Neural cell (in vitro differentiated cells): ENCODE measurements at regions not wholly inside any gene's neighbourhood (a gene's known extent, or its start where the extent isn't known, plus 50 kb on each side); places are given as distances from the start of the nearest gene placed in this dataset.

Source experiments
- EP300 ChIP-seq: fragments of 450-650 bp; conservative IDR thresholded peaks from 2 replicates; pipeline ENCODE4 v1.6.1; 2014; ENCODE audit warnings: antibody characterized with exemption, mild to moderate bottlenecking, moderate library complexity; ENCODE audit not compliant: poor library complexity, severe bottlenecking
- MXI1 ChIP-seq: fragments of 450-650 bp; conservative IDR thresholded peaks from 2 replicates; pipeline ENCODE4 v1.6.1; 2014; ENCODE audit warnings: antibody characterized with exemption, mild to moderate bottlenecking; ENCODE audit not compliant: poor library complexity, severe bottlenecking
- RAD21 ChIP-seq: fragments of 450-650 bp; conservative IDR thresholded peaks from 2 replicates; pipeline ENCODE4 v1.6.1; 2014; ENCODE audit warnings: antibody characterized with exemption, mild to moderate bottlenecking, moderate library complexity
- TF ChIP-seq, protein P1 (sequence below): IDR thresholded peaks from 2 replicates; pipeline ENCODE4 v1.6.1; 2012; ENCODE audit warnings: borderline replicate concordance
- TF ChIP-seq, protein P2 (sequence below): fragments of 450-650 bp; IDR thresholded peaks from 2 replicates; pipeline ENCODE4 v1.5.1; 2014; ENCODE audit warnings: antibody characterized with exemption, mild to moderate bottlenecking, moderate library complexity; ENCODE audit not compliant: poor library complexity, severe bottlenecking

DNA sequence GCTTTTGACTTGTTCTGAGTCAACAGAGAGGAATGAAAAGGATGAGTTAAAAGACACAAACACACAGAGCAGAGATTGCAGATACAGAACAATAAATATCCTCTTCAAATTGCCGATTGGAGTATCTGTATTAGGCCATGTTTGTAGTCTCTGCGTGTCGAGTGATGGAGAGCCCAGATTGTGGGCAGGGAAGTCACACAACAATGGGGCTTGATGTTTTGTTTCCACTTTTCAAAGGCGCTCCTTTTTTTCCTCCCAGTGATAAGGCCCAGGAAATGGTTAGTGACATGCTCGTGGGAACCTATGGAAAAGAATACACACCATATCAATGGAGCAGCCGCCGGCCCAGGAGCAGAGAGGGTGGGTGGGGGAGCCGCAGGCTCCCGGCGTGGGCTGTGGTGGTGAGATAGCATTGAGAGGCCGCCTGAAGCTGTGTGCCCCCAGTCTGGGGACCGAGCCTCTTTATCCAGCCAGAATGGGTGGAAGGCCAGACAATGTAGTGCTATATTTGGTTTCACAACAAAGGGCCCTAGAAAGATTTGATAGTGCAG is 555.9 kb downstream of the INSC start:
- no peak for TF ChIP-seq MXI1
- TF ChIP-seq, protein P1, sequence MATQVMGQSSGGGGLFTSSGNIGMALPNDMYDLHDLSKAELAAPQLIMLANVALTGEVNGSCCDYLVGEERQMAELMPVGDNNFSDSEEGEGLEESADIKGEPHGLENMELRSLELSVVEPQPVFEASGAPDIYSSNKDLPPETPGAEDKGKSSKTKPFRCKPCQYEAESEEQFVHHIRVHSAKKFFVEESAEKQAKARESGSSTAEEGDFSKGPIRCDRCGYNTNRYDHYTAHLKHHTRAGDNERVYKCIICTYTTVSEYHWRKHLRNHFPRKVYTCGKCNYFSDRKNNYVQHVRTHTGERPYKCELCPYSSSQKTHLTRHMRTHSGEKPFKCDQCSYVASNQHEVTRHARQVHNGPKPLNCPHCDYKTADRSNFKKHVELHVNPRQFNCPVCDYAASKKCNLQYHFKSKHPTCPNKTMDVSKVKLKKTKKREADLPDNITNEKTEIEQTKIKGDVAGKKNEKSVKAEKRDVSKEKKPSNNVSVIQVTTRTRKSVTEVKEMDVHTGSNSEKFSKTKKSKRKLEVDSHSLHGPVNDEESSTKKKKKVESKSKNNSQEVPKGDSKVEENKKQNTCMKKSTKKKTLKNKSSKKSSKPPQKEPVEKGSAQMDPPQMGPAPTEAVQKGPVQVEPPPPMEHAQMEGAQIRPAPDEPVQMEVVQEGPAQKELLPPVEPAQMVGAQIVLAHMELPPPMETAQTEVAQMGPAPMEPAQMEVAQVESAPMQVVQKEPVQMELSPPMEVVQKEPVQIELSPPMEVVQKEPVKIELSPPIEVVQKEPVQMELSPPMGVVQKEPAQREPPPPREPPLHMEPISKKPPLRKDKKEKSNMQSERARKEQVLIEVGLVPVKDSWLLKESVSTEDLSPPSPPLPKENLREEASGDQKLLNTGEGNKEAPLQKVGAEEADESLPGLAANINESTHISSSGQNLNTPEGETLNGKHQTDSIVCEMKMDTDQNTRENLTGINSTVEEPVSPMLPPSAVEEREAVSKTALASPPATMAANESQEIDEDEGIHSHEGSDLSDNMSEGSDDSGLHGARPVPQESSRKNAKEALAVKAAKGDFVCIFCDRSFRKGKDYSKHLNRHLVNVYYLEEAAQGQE: no peak
- TF ChIP-seq, protein P2, sequence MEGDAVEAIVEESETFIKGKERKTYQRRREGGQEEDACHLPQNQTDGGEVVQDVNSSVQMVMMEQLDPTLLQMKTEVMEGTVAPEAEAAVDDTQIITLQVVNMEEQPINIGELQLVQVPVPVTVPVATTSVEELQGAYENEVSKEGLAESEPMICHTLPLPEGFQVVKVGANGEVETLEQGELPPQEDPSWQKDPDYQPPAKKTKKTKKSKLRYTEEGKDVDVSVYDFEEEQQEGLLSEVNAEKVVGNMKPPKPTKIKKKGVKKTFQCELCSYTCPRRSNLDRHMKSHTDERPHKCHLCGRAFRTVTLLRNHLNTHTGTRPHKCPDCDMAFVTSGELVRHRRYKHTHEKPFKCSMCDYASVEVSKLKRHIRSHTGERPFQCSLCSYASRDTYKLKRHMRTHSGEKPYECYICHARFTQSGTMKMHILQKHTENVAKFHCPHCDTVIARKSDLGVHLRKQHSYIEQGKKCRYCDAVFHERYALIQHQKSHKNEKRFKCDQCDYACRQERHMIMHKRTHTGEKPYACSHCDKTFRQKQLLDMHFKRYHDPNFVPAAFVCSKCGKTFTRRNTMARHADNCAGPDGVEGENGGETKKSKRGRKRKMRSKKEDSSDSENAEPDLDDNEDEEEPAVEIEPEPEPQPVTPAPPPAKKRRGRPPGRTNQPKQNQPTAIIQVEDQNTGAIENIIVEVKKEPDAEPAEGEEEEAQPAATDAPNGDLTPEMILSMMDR: no peak
- no peak for TF ChIP-seq RAD21
- TF ChIP-seq EP300: no peak
